Thoracic aorta (tissue), 2 donors: ENCODE measurements at regions not wholly inside any gene's neighbourhood (a gene's known extent, or its start where the extent isn't known, plus 50 kb on each side); places are given as distances from the start of the nearest gene placed in this dataset.

ENCODE experiments used
- ATAC-seq: fragments of 150-250 bp; one replicate; pipeline ENCODE4 v1.8.0; 2017; ENCODE audit warnings: low read depth; ENCODE audit not compliant: insufficient number of reproducible peaks, low FRiP score
- DNase-seq: peaks from one replicate; pipeline ENCODE4 v3.0.0-alpha.2; 2020; ENCODE audit warnings: low spot score
- H3K27ac ChIP-seq, 2 donors: fragments of 200-600 bp; sonication (generic); 1 replicate in 1 of 2; 2 replicates in 1 of 2; pipeline ENCODE4 v1.5.1; 2016; ENCODE audit warnings: mild to moderate bottlenecking in 2 of 2, moderate library complexity in 2 of 2
- H3K27me3 ChIP-seq: fragments of 200-600 bp; sonication (generic); replicated peaks from 2 replicates; pipeline ENCODE4 v1.6.0; 2016; ENCODE audit warnings: mild to moderate bottlenecking; ENCODE audit not compliant: insufficient read depth
- H3K36me3 ChIP-seq: fragments of 200-600 bp; sonication (generic); one replicate; pipeline ENCODE4 v1.5.1; 2016
- H3K4me1 ChIP-seq, 2 donors: fragments of 200-600 bp; sonication (generic); 1 replicate in 1 of 2; 2 replicates in 1 of 2; pipeline versions ENCODE4 v1.5.1 to v1.6.0; 2016; ENCODE audit warnings: low read depth in 2 of 2, mild to moderate bottlenecking in 1 of 2; ENCODE audit not compliant: control insufficient read depth in 1 of 2
- H3K4me3 ChIP-seq: fragments of 200-600 bp; sonication (generic); 2 replicates; pipeline ENCODE4 v1.5.1; 2016; ENCODE audit warnings: mild to moderate bottlenecking
- H3K9me3 ChIP-seq: fragments of 200-600 bp; sonication (generic); 2 replicates; pipeline ENCODE4 v1.5.1; 2016
- TF ChIP-seq, protein P1 (sequence below): fragments of 200-600 bp; sonication (generic); IDR thresholded peaks from one replicate; pipeline ENCODE4 v1.5.1; 2019; ENCODE audit warnings: antibody characterized with exemption

DNA sequence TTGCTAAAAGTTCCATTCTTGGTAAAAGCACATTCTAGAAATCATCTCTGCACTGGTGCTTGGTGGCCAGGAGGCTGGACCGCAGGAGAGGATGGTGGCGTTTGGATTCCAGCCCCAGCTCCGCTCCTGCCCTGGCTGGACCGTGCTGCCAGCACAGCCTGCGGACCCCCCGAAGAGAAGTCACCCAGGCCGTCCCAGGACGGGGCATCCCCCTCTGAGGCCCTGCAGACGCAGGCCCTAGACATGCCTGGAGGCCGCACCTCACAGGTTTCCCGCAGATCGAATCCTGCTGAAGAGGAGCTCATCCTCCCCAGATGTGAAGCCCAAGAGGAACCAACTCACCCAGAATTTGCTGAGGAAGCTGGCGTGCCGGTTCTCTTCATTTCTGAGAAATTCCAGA is 159.0 kb downstream of the TEX29 start:
- no peaks in the 10 kb centered on the region for H3K36me3 ChIP-seq
- TF ChIP-seq, protein P1, sequence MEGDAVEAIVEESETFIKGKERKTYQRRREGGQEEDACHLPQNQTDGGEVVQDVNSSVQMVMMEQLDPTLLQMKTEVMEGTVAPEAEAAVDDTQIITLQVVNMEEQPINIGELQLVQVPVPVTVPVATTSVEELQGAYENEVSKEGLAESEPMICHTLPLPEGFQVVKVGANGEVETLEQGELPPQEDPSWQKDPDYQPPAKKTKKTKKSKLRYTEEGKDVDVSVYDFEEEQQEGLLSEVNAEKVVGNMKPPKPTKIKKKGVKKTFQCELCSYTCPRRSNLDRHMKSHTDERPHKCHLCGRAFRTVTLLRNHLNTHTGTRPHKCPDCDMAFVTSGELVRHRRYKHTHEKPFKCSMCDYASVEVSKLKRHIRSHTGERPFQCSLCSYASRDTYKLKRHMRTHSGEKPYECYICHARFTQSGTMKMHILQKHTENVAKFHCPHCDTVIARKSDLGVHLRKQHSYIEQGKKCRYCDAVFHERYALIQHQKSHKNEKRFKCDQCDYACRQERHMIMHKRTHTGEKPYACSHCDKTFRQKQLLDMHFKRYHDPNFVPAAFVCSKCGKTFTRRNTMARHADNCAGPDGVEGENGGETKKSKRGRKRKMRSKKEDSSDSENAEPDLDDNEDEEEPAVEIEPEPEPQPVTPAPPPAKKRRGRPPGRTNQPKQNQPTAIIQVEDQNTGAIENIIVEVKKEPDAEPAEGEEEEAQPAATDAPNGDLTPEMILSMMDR = no peak
- no peak overlapping the region for H3K4me3 ChIP-seq
- ATAC-seq (no peak), DNase-seq (no peak)
- H3K27me3 ChIP-seq = no peaks in the 10 kb centered on the region
- H3K27ac ChIP-seq = no peak overlapping the region
- H3K4me1 ChIP-seq = no peaks in the 10 kb centered on the region
- H3K9me3 ChIP-seq = no peaks in the 10 kb centered on the region

DNA sequence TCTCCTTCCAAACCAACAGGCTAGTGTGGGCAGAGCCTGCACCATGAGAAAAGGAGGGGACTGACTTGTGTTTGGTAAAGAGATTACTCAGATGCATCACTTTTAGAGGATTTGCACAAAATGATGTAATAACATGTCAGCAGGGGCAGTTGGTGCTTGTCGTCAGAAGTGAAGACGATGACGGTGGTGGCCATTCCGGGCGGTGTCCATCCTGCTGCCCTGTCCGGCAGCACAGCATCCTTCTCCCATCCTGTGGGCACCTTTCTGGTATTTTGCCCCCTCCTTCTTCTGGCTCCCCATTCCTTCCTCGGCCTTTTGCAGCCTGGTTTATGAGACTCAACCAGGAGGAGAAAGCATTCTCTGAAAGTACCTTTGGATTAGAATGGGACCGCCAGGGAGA is 160.1 kb downstream of the TEX29 start:
- no peaks in the 10 kb centered on the region for H3K9me3 ChIP-seq
- TF ChIP-seq, protein P1 = no peak
- H3K36me3 ChIP-seq = no peaks in the 10 kb centered on the region
- no peaks in the 10 kb centered on the region for H3K27me3 ChIP-seq
- no peak for DNase-seq
- ATAC-seq = no peak
- H3K4me3 ChIP-seq = no peak overlapping the region
- no peaks in the 10 kb centered on the region for H3K4me1 ChIP-seq
- no peak overlapping the region for H3K27ac ChIP-seq

DNA sequence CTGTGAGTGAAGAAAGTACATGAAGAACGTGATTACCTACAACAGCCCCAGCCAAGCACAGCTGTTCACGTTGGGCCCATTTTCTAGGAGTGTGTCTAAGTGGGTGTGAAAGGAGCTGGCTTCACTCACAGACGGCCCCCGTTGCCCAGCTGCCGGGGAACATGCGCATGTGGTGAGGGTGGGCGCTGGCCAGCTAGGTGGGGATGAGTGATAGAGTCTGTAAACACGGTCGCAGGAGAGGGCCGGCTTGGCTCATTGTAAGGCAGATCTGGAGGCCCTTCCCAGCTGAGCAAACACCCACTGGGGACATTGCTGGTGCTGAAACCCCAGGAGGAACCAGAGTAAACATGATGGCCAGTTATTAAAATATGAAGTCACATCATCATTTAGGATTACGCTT is 160.5 kb downstream of the TEX29 start:
- DNase-seq (no peak), ATAC-seq (no peak)
- no peaks in the 10 kb centered on the region for H3K36me3 ChIP-seq
- H3K4me3 ChIP-seq = no peak overlapping the region
- TF ChIP-seq, protein P1 = no peak
- no peaks in the 10 kb centered on the region for H3K27me3 ChIP-seq
- no peaks in the 10 kb centered on the region for H3K4me1 ChIP-seq
- H3K27ac ChIP-seq = no peak overlapping the region
- H3K9me3 ChIP-seq = no peaks in the 10 kb centered on the region

DNA sequence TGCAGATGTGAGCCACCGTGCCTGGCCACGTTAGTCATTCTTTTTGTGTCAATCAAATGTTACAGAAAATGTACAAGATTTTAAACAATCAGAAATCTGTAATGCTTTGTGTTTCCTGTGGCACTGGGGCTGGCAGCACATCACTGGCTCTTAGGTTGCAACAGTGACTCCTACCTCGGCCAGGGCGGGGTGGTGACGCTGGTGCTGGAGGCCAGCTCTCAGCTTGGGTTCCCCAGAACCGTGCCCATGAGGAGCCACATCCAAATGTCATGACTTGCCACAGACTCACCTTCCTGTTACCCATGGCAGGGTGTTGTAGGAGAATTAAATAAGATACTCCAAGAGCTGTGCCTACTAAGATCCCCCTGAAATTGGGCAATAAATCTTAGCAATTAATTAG is 161.7 kb downstream of the TEX29 start:
- ATAC-seq (no peak), DNase-seq (no peak)
- no peaks in the 10 kb centered on the region for H3K4me1 ChIP-seq
- no peaks in the 10 kb centered on the region for H3K36me3 ChIP-seq
- H3K27me3 ChIP-seq = no peaks in the 10 kb centered on the region
- H3K4me3 ChIP-seq = no peak overlapping the region
- H3K27ac ChIP-seq = no peak overlapping the region
- H3K9me3 ChIP-seq = peaks cover 8% of the 10 kb centered on the region
- TF ChIP-seq, protein P1 = no peak

DNA sequence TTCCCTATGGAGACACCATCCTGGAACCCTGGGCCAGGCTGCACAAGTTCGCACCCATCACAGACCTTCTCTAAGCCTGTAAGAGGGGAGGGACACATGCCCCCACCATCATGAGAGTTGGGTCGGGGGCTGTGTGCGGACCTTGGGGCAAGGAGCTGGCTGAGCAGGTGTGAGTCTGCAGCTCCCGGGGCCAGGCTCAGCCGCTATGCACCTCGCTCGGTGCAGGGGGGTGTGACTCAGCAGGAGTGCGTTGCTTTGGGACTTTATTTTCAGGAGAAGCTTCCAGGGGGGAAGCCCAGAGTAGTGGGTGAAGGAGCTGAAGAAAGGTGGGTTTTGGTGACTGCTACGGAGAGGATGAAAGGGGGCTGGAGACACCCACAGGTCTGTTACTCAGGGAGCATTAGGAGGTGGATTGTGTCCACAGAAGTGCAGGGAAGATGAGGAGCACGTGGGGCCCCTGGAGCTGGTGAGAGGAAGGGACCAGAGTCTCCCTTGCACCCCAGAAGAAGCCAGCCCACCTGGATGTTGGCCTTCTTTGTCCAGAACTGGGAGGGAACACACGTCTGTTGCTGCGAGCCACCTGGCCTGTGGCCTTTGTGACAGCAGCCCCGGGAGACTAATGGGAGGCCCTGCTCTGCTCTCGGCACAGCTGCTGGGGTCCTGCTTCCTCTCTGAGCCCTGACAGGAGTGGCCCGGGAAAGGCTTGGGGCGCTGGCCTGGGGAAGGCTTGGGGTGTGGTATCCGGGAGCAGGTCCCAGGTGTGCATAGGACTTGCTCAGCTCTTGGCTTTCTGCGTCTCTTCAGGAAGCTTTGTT is 162.6 kb downstream of the TEX29 start:
- ATAC-seq (no peak), DNase-seq (no peak)
- no peaks in the 10 kb centered on the region for H3K27me3 ChIP-seq
- TF ChIP-seq, protein P1 = no peak
- no peak overlapping the region for H3K4me3 ChIP-seq
- no peaks in the 10 kb centered on the region for H3K4me1 ChIP-seq
- H3K9me3 ChIP-seq = peaks cover 12% of the 10 kb centered on the region
- H3K27ac ChIP-seq = no peak overlapping the region
- no peaks in the 10 kb centered on the region for H3K36me3 ChIP-seq
